H9 (cell line): ENCODE measurements at regions not wholly inside any gene's neighbourhood (a gene's known extent, or its start where the extent isn't known, plus 50 kb on each side); places are given as distances from the start of the nearest gene placed in this dataset.
"Not testable (repeated sequence)": the region's sequence is repeated elsewhere in the genome, so short reads cannot be mapped to it uniquely, and the experiment has no call there.

ENCODE experiments used
- DNase-seq: peaks from one replicate; pipeline ENCODE4 v3.0.0-alpha.2; 2017
- H2AFZ ChIP-seq: one replicate; pipeline ENCODE4 v1.6.1; 2013; ENCODE audit warnings: mild to moderate bottlenecking, low read length, control low read depth, moderate library complexity
- H2AK5ac ChIP-seq: 2 replicates; pipeline ENCODE4 v1.6.1; 2013; ENCODE audit warnings: low read length, control low read depth, mixed read lengths; ENCODE audit not compliant: insufficient read length
- H2BK120ac ChIP-seq: one replicate; pipeline ENCODE4 v1.6.1; 2013; ENCODE audit warnings: low read depth, mild to moderate bottlenecking, low read length, control low read depth, inconsistent platforms; ENCODE audit not compliant: poor library complexity, severe bottlenecking
- H2BK12ac ChIP-seq: 2 replicates; pipeline ENCODE4 v1.6.1; 2013; ENCODE audit warnings: low read length, control low read depth, mixed read lengths, low read depth; ENCODE audit not compliant: insufficient read length
- H2BK15ac ChIP-seq: 2 replicates; pipeline ENCODE4 v1.6.1; 2013; ENCODE audit warnings: low read depth, low read length, control low read depth
- H2BK20ac ChIP-seq: one replicate; pipeline ENCODE4 v1.6.1; 2013; ENCODE audit warnings: low read depth, mild to moderate bottlenecking, low read length, control low read depth, inconsistent platforms; ENCODE audit not compliant: poor library complexity, severe bottlenecking
- H2BK5ac ChIP-seq: 2 replicates; pipeline ENCODE4 v1.6.1; 2013; ENCODE audit warnings: low read length, control low read depth, mixed read lengths; ENCODE audit not compliant: insufficient read length
- H3K14ac ChIP-seq: 2 replicates; pipeline ENCODE4 v1.6.1; 2013; ENCODE audit warnings: low read length, control low read depth; ENCODE audit not compliant: insufficient read depth
- H3K18ac ChIP-seq: 2 replicates; pipeline ENCODE4 v1.6.1; 2013; ENCODE audit warnings: low read depth, mild to moderate bottlenecking, mixed read lengths, low read length, control low read depth; ENCODE audit not compliant: insufficient read length
- H3K23ac ChIP-seq: 2 replicates; pipeline ENCODE4 v1.6.1; 2013; ENCODE audit warnings: low read length, control low read depth, mixed read lengths, low read depth; ENCODE audit not compliant: insufficient read length
- H3K23me2 ChIP-seq: 2 replicates; pipeline ENCODE4 v1.6.1; 2013; ENCODE audit warnings: low read depth, mild to moderate bottlenecking, mixed read lengths, low read length, control low read depth; ENCODE audit not compliant: insufficient read length, poor library complexity, severe bottlenecking
- H3K27ac ChIP-seq: 2 replicates; pipeline ENCODE4 v1.5.1; 2013; ENCODE audit warnings: low read length, control low read depth, mixed read lengths, low read depth; ENCODE audit not compliant: insufficient read length
- H3K27me3 ChIP-seq: 2 replicates; pipeline ENCODE4 v1.6.1; 2013; ENCODE audit warnings: low read length, control low read depth, inconsistent platforms; ENCODE audit not compliant: insufficient read depth
- H3K4ac ChIP-seq: 2 replicates; pipeline ENCODE4 v1.6.1; 2013; ENCODE audit warnings: low read depth, mild to moderate bottlenecking, control low read depth, inconsistent platforms, low read length, moderate library complexity
- H3K4me1 ChIP-seq: 2 replicates; pipeline ENCODE4 v1.6.1; 2013; ENCODE audit warnings: low read length, control low read depth, inconsistent platforms; ENCODE audit not compliant: insufficient read depth
- H3K4me2 ChIP-seq: 2 replicates; pipeline ENCODE4 v1.6.1; 2013; ENCODE audit warnings: low read length, control low read depth, mixed read lengths; ENCODE audit not compliant: insufficient read length, insufficient read depth
- H3K56ac ChIP-seq: 2 replicates; pipeline ENCODE4 v1.6.1; 2013; ENCODE audit warnings: low read depth, mild to moderate bottlenecking, mixed read lengths, low read length, control low read depth; ENCODE audit not compliant: insufficient read length
- H3K79me1 ChIP-seq: 2 replicates; pipeline ENCODE4 v1.6.1; 2013; ENCODE audit warnings: low read depth, mild to moderate bottlenecking, moderate library complexity, low read length, control low read depth, inconsistent platforms; ENCODE audit not compliant: insufficient read depth, poor library complexity, severe bottlenecking
- H3K79me2 ChIP-seq: 2 replicates; pipeline ENCODE4 v1.6.1; 2013; ENCODE audit warnings: low read length, control low read depth, inconsistent platforms; ENCODE audit not compliant: insufficient read depth
- H3K9ac ChIP-seq: 2 replicates; pipeline ENCODE4 v1.6.1; 2013; ENCODE audit warnings: low read length, control low read depth, mixed read lengths; ENCODE audit not compliant: insufficient read length; ENCODE audit errors: extremely low read depth
- H3K9me3 ChIP-seq: one replicate; pipeline ENCODE4 v1.6.1; 2013; ENCODE audit warnings: low read depth, low read length, inconsistent platforms; ENCODE audit not compliant: control insufficient read depth
- H3T11ph ChIP-seq: one replicate; pipeline ENCODE4 v1.6.1; 2013; ENCODE audit warnings: mild to moderate bottlenecking, low read length, control low read depth, inconsistent platforms
- H4K20me1 ChIP-seq: one replicate; pipeline ENCODE4 v1.6.1; 2013; ENCODE audit not compliant: control insufficient read depth, insufficient read length, insufficient read depth
- H4K5ac ChIP-seq: 2 replicates; pipeline ENCODE4 v1.6.1; 2013; ENCODE audit warnings: low read depth, mild to moderate bottlenecking, mixed read lengths, low read length, control low read depth; ENCODE audit not compliant: insufficient read length
- H4K8ac ChIP-seq: replicated peaks from 2 replicates; pipeline ENCODE4 v1.6.1; 2013; ENCODE audit warnings: low read length, control low read depth, mixed read lengths, low read depth; ENCODE audit not compliant: insufficient read length
- H4K91ac ChIP-seq: 2 replicates; pipeline ENCODE4 v1.6.1; 2013; ENCODE audit warnings: low read depth, mild to moderate bottlenecking, moderate library complexity, mixed read lengths, low read length, control low read depth; ENCODE audit not compliant: insufficient read length
- H3K27ac Mint-ChIP-seq, 3 experiments: 2 replicates in 2 of 3; 3 replicates in 1 of 3; pipeline ENCODE4 v1.8.0; 2020 to 2021; ENCODE audit warnings: mixed read lengths in 3 of 3, mild to moderate bottlenecking in 1 of 3, moderate library complexity in 1 of 3
- H3K27me3 Mint-ChIP-seq: 2 replicates; pipeline ENCODE4 v1.8.0; 2021; ENCODE audit warnings: low read depth, mild to moderate bottlenecking, moderate library complexity, mixed read lengths
- H3K36me3 Mint-ChIP-seq, 3 experiments: 2 replicates in 2 of 3; 3 replicates in 1 of 3; pipeline ENCODE4 v1.8.0; 2020 to 2021; ENCODE audit warnings: low read depth in 3 of 3, mixed read lengths in 3 of 3; ENCODE audit not compliant: insufficient read depth in 1 of 3
- H3K4me1 Mint-ChIP-seq, 2 experiments: 2 replicates each; pipeline ENCODE4 v1.8.0; 2020; ENCODE audit warnings: mixed read lengths in 2 of 2
- H3K4me3 Mint-ChIP-seq, 2 experiments: 2 replicates in 1 of 2; 3 replicates in 1 of 2; pipeline ENCODE4 v1.8.0; 2020 to 2021; ENCODE audit warnings: mild to moderate bottlenecking in 2 of 2, mixed read lengths in 2 of 2, moderate library complexity in 1 of 2
- H3K9me3 Mint-ChIP-seq, 2 experiments: 2 replicates in 1 of 2; 3 replicates in 1 of 2; pipeline ENCODE4 v1.8.0; 2020; ENCODE audit warnings: mild to moderate bottlenecking in 2 of 2, mixed read lengths in 2 of 2, moderate library complexity in 1 of 2
- WGBS: extraction: QIAGEN DNeasy Blood & Tissue Kit; methylation state at CpG from one replicate; pipeline ENCODE4 v1.1.7; 2013; ENCODE audit warnings: missing lambda C conversion rate, low lambda C conversion rate, mixed read lengths; ENCODE audit not compliant: insufficient read length; ENCODE audit errors: extremely low coverage; 5-methylcytosine and 5-hydroxymethylcytosine counted together

DNA sequence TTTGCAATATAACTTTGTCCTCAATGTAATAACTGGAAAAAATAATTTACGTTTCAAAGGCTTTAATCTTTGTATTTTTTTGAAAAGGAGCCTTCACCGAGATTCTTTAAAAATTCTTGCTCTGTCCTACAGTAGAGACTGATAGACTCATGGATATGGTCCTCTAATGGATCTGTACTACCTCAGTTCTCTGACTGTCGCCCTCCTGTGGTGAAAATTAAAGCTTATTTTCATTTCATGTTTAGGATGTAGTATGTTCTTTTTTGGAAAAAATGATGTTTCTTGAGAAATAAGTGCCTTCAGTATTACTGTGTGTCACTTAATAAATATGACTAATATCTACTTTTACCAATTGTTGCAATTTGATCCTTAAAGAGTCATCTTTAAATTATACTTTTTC lies 2681.5 kb upstream of the DEFB115 start:
- H3K18ac ChIP-seq, DNase-seq: not testable (repeated sequence)
- no CpG with 5 or more reads among the region's 3 CpGs for WGBS

DNA sequence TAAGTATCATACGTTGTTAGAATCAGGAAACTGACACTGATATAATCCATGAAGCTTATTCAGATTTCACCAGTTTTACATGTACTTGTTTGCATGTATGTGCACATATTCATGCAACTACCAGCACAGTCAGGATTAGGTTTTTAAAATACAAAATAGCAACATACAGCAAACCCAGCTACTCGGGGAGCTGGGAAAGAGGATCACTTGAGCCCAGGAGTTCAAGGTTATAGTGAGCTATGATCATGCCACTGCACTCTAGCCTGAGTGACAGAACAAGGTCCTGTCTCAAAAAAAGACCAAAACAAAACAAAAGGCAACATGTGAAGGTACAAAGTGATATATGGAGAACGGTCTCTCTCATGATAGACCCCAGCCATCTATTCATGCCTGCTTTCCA lies 2665.8 kb upstream of the DEFB115 start:
- not testable (repeated sequence) for H3K4me1 Mint-ChIP-seq, H3K18ac ChIP-seq
- no CpG with 5 or more reads among the region's 3 CpGs for WGBS

More for the DNA sequence above, 2681.5 kb upstream of the DEFB115 start:
- H3K9me3 Mint-ChIP-seq, result peaks cover 61 to 69% of the 10 kb centered on the region in 2 experiments
- H2AFZ ChIP-seq, H3K4me1 Mint-ChIP-seq, H3K79me1 ChIP-seq, H2AK5ac ChIP-seq, H2BK20ac ChIP-seq, H3K79me2 ChIP-seq, H4K5ac ChIP-seq, H3K27me3 ChIP-seq, H3K4me1 ChIP-seq, H4K20me1 ChIP-seq, H3K4me3 Mint-ChIP-seq, H3K9ac ChIP-seq, H2BK5ac ChIP-seq, H3K23me2 ChIP-seq, H3K14ac ChIP-seq, H3K4me2 ChIP-seq, H3T11ph ChIP-seq, H3K9me3 ChIP-seq, H2BK12ac ChIP-seq, H3K36me3 Mint-ChIP-seq, H3K27me3 Mint-ChIP-seq, H3K23ac ChIP-seq, H2BK120ac ChIP-seq, H2BK15ac ChIP-seq, H3K56ac ChIP-seq, H3K27ac Mint-ChIP-seq, H3K4ac ChIP-seq, H3K27ac ChIP-seq, H4K8ac ChIP-seq, H4K91ac ChIP-seq: not testable (repeated sequence)

More for the DNA sequence above, 2665.8 kb upstream of the DEFB115 start:
- not testable (repeated sequence) for H4K91ac ChIP-seq, H3T11ph ChIP-seq, H3K79me1 ChIP-seq, H2BK5ac ChIP-seq, H4K8ac ChIP-seq, H2AFZ ChIP-seq, H2BK120ac ChIP-seq, H2AK5ac ChIP-seq, H3K23ac ChIP-seq, H3K23me2 ChIP-seq, H4K20me1 ChIP-seq, H2BK20ac ChIP-seq, DNase-seq, H2BK12ac ChIP-seq, H4K5ac ChIP-seq, H3K4ac ChIP-seq, H3K56ac ChIP-seq, H3K4me2 ChIP-seq, H3K4me3 Mint-ChIP-seq, H3K79me2 ChIP-seq, H3K14ac ChIP-seq, H3K4me1 ChIP-seq, H3K9ac ChIP-seq, H3K27ac Mint-ChIP-seq, H3K27me3 Mint-ChIP-seq, H3K27me3 ChIP-seq, H2BK15ac ChIP-seq, H3K27ac ChIP-seq, H3K36me3 Mint-ChIP-seq, H3K9me3 ChIP-seq
- H3K9me3 Mint-ChIP-seq, result peaks cover 52 to 59% of the 10 kb centered on the region in 2 experiments
